ENCODE measurements at regions not wholly inside any gene's neighbourhood (a gene's known extent, or its start where the extent isn't known, plus 50 kb on each side); places are given as distances from the start of the nearest gene placed in this dataset.

- TF ChIP-seq CTCF (IDR thresholded peaks at IDR 0.05; ENCODE audit: insufficient read depth, low read length) (no peak), GABPA (IDR thresholded peaks at IDR 0.05; ENCODE audit: low read depth) (no peak), REST (IDR thresholded peaks at IDR 0.05; ENCODE audit: insufficient replicate concordance, low read depth) (no peak)
These were observed 645.7 kb downstream of the TLL1 start for GRCh38 chr4:166518776-166519175.

All from HL-60 (cell line).